ENCODE measurements at regions not wholly inside any gene's neighbourhood (a gene's known extent, or its start where the extent isn't known, plus 50 kb on each side); places are given as distances from the start of the nearest gene placed in this dataset.

GRCh38 chr9:119027901-119028699, 341.1 kb downstream of the BRINP1 start:
- TF ChIP-seq SNAI2 (CRISPR knock-in tag; IDR thresholded peaks at IDR 0.05): no peak
- no peak for TF ChIP-seq ISL1 (CRISPR knock-in tag; IDR thresholded peaks at IDR 0.05)
- TF ChIP-seq OSR1 (CRISPR knock-in tag; IDR thresholded peaks at IDR 0.05): no peak
- no peak for TF ChIP-seq ESRRG (CRISPR knock-in tag; IDR thresholded peaks at IDR 0.05)
- no peak for ATAC-seq

DNA sequence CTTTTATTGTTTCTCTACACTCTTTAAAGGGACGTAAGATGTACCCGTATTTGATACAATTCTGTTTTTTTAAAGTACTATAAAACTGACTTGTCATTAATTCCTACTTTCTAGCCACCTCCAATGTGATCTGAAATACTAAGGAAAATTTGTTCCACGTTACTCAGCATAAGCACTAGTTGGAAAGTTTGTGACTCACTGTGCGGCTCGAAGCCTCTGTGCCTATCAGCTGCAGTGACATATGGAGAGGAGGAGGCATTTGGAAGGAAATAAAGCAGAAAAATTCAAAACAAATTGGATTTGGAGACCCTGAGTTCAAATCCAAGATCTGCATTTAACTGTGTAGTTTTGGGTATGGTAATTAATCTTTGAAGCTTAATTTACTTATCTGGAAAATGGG, 339.3 kb downstream of the BRINP1 start:
- TF ChIP-seq ZC3H10 (CRISPR knock-in tag; IDR thresholded peaks at IDR 0.05) (no peak), ISL1 (CRISPR knock-in tag; IDR thresholded peaks at IDR 0.05) (no peak), TOX (CRISPR knock-in tag; IDR thresholded peaks at IDR 0.05; ENCODE audit: borderline replicate concordance) (no peak), GLIS3 (CRISPR knock-in tag; IDR thresholded peaks at IDR 0.05) (no peak), CSDC2 (CRISPR knock-in tag; IDR thresholded peaks at IDR 0.05) (no peak), ZNF565 (CRISPR knock-in tag; conservative IDR thresholded peaks at IDR 0.05; ENCODE audit: low read depth) (no peak), OSR1 (CRISPR knock-in tag; IDR thresholded peaks at IDR 0.05) (no peak), ZFP30 (CRISPR knock-in tag; IDR thresholded peaks at IDR 0.05) (no peak), CREB5 (CRISPR knock-in tag; IDR thresholded peaks at IDR 0.05; ENCODE audit: low read depth) (no peak), PPARA (CRISPR knock-in tag; IDR thresholded peaks at IDR 0.05; ENCODE audit: borderline replicate concordance) (no peak), TSHZ2 (CRISPR knock-in tag; IDR thresholded peaks at IDR 0.05) (no peak), SNAI2 (CRISPR knock-in tag; IDR thresholded peaks at IDR 0.05) (no peak), ESRRG (CRISPR knock-in tag; IDR thresholded peaks at IDR 0.05) (no peak), ZNF8 (CRISPR knock-in tag; IDR thresholded peaks at IDR 0.05) (no peak), TCF4 (CRISPR knock-in tag; IDR thresholded peaks at IDR 0.05; ENCODE audit: borderline replicate concordance) (no peak), RARB (CRISPR knock-in tag; IDR thresholded peaks at IDR 0.05) (no peak), ZNF70 (CRISPR knock-in tag; IDR thresholded peaks at IDR 0.05) (no peak)
- TF ChIP-seq, protein P1, sequence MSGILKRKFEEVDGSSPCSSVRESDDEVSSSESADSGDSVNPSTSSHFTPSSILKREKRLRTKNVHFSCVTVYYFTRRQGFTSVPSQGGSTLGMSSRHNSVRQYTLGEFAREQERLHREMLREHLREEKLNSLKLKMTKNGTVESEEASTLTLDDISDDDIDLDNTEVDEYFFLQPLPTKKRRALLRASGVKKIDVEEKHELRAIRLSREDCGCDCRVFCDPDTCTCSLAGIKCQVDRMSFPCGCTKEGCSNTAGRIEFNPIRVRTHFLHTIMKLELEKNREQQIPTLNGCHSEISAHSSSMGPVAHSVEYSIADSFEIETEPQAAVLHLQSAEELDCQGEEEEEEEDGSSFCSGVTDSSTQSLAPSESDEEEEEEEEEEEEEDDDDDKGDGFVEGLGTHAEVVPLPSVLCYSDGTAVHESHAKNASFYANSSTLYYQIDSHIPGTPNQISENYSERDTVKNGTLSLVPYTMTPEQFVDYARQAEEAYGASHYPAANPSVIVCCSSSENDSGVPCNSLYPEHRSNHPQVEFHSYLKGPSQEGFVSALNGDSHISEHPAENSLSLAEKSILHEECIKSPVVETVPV (CRISPR knock-in tag; IDR thresholded peaks at IDR 0.05): no peak
- TF ChIP-seq, protein P2, sequence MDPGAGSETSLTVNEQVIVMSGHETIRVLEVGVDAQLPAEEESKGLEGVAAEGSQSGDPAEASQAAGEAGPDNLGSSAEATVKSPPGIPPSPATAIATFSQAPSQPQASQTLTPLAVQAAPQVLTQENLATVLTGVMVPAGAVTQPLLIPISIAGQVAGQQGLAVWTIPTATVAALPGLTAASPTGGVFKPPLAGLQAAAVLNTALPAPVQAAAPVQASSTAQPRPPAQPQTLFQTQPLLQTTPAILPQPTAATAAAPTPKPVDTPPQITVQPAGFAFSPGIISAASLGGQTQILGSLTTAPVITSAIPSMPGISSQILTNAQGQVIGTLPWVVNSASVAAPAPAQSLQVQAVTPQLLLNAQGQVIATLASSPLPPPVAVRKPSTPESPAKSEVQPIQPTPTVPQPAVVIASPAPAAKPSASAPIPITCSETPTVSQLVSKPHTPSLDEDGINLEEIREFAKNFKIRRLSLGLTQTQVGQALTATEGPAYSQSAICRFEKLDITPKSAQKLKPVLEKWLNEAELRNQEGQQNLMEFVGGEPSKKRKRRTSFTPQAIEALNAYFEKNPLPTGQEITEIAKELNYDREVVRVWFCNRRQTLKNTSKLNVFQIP (CRISPR knock-in tag; IDR thresholded peaks at IDR 0.05; ENCODE audit: borderline replicate concordance, low read depth): no peak
- no peak for ATAC-seq

DNA sequence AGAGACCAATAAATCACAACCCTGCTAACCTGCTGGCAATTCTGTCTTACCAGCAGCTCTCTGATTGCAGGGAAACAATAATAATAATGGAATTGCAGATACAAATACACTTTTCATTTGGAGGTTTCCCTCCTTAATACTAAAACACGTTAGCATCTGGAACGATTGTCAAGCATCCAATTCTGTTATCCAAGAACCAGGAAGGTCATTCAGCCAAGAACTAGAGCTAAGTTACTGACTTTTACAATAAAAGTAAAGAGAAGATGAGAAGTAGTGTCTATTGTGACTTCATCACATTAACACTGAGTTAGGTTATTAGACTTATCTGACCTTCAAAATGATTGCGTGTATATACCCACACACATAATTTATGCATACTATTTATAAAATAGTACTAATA, 335.6 kb downstream of the BRINP1 start:
- no peak for ATAC-seq

More for the DNA sequence above, 335.6 kb downstream of the BRINP1 start:
- TF ChIP-seq ZFP30 (CRISPR knock-in tag; IDR thresholded peaks at IDR 0.05): no peak
- TF ChIP-seq PPARA (CRISPR knock-in tag; IDR thresholded peaks at IDR 0.05; ENCODE audit: borderline replicate concordance): no peak
- TF ChIP-seq, protein P2 (CRISPR knock-in tag; IDR thresholded peaks at IDR 0.05; ENCODE audit: borderline replicate concordance, low read depth): no peak
- TF ChIP-seq CREB5 (CRISPR knock-in tag; IDR thresholded peaks at IDR 0.05; ENCODE audit: low read depth): no peak
- TF ChIP-seq ZNF70 (CRISPR knock-in tag; IDR thresholded peaks at IDR 0.05): no peak
- TF ChIP-seq TOX (CRISPR knock-in tag; IDR thresholded peaks at IDR 0.05; ENCODE audit: borderline replicate concordance): no peak
- TF ChIP-seq ZFP3 (CRISPR knock-in tag; IDR thresholded peaks at IDR 0.05): no peak
- TF ChIP-seq TSHZ2 (CRISPR knock-in tag; IDR thresholded peaks at IDR 0.05): no peak
